ENCODE measurements at regions not wholly inside any gene's neighbourhood (a gene's known extent, or its start where the extent isn't known, plus 50 kb on each side); places are given as distances from the start of the nearest gene placed in this dataset.

GRCh38 chr4:4759883-4760282 is 99.6 kb upstream of the MSX1 start:
- intact Hi-C loops (cut with DNase I), result no loop called here
- DNase-seq, result no peak
- no peak for ATAC-seq
- no peaks in the 10 kb centered on the region for H3K27me3 ChIP-seq
- no peak for TF ChIP-seq CTCF (IDR thresholded peaks at IDR 0.05)
- no peak overlapping the region for H3K4me3 ChIP-seq
- H3K4me1 ChIP-seq, result no peaks in the 10 kb centered on the region
- no peaks in the 10 kb centered on the region for H3K9me3 ChIP-seq
- no peaks in the 10 kb centered on the region for H3K36me3 ChIP-seq
- no peak overlapping the region for H3K27ac ChIP-seq

- DNase-seq, result no peak
- Histone ChIP-seq H3K27me3 (no peaks in the 10 kb centered on the region), H3K36me3 (no peaks in the 10 kb centered on the region), H3K4me1 (no peaks in the 10 kb centered on the region), H3K4me3 (no peak overlapping the region), H3K27ac (no peak overlapping the region), H3K9me3 (no peaks in the 10 kb centered on the region)
- no peak for TF ChIP-seq CTCF (IDR thresholded peaks at IDR 0.05)
- ATAC-seq, result no peak
- intact Hi-C loops (cut with DNase I), result no loop called here
Measured at GRCh38 chr4:4759232-4759631, 100.2 kb upstream of the MSX1 start.

GRCh38 chr4:4758681-4759080 is 100.8 kb upstream of the MSX1 start:
- H3K4me1 ChIP-seq, result no peaks in the 10 kb centered on the region
- intact Hi-C loops (cut with DNase I), result no loop called here
- TF ChIP-seq CTCF (IDR thresholded peaks at IDR 0.05), result no peak
- no peaks in the 10 kb centered on the region for H3K9me3 ChIP-seq
- ATAC-seq (no peak), DNase-seq (no peak)
- H3K27ac ChIP-seq, result no peak overlapping the region
- H3K36me3 ChIP-seq, result no peaks in the 10 kb centered on the region
- no peaks in the 10 kb centered on the region for H3K27me3 ChIP-seq
- H3K4me3 ChIP-seq, result no peak overlapping the region

- Histone ChIP-seq H3K4me1 (no peaks in the 10 kb centered on the region), H3K36me3 (no peaks in the 10 kb centered on the region), H3K27ac (no peak overlapping the region), H3K4me3 (no peak overlapping the region), H3K27me3 (no peaks in the 10 kb centered on the region), H3K9me3 (no peaks in the 10 kb centered on the region)
- DNase-seq, result peak; percentile 18
- no peak for ATAC-seq
- no peak for TF ChIP-seq CTCF (IDR thresholded peaks at IDR 0.05)
- intact Hi-C loops (cut with DNase I), result no loop called here
Measured at GRCh38 chr4:4755306-4755705, 104.2 kb upstream of the MSX1 start.

GRCh38 chr4:4754641-4755040 is 104.8 kb upstream of the MSX1 start:
- TF ChIP-seq CTCF (IDR thresholded peaks at IDR 0.05), result no peak
- H3K27me3 ChIP-seq, result no peaks in the 10 kb centered on the region
- H3K4me3 ChIP-seq, result no peak overlapping the region
- DNase-seq (peak; percentile 28), ATAC-seq (no peak)
- H3K9me3 ChIP-seq, result no peaks in the 10 kb centered on the region
- no peak overlapping the region for H3K27ac ChIP-seq
- no peaks in the 10 kb centered on the region for H3K36me3 ChIP-seq
- intact Hi-C loops (cut with DNase I), result no loop called here
- no peaks in the 10 kb centered on the region for H3K4me1 ChIP-seq

GRCh38 chr4:4753643-4754042 is 105.8 kb upstream of the MSX1 start:
- intact Hi-C loops (cut with DNase I), result no loop called here
- no peak for ATAC-seq
- TF ChIP-seq CTCF (IDR thresholded peaks at IDR 0.05), result no peak
- no peaks in the 10 kb centered on the region for H3K27me3 ChIP-seq
- no peak overlapping the region for H3K27ac ChIP-seq
- no peaks in the 10 kb centered on the region for H3K4me1 ChIP-seq
- H3K4me3 ChIP-seq, result no peak overlapping the region
- H3K36me3 ChIP-seq, result no peaks in the 10 kb centered on the region
- no peaks in the 10 kb centered on the region for H3K9me3 ChIP-seq
- DNase-seq, result no peak

Measured in upper lobe of right lung (tissue), 1 donor.